Neural progenitor cell (in vitro differentiated cells): ENCODE measurements at regions not wholly inside any gene's neighbourhood (a gene's known extent, or its start where the extent isn't known, plus 50 kb on each side); places are given as distances from the start of the nearest gene placed in this dataset.

ENCODE experiments used
- DNase-seq: peaks from one replicate; pipeline ENCODE4 v3.0.0-alpha.2; 2016; ENCODE audit warnings: low spot score
- H2AFZ ChIP-seq: fragments of 200-600 bp; sonication (generic); replicated peaks from 2 replicates; pipeline ENCODE4 v1.6.1; 2016; ENCODE audit warnings: antibody characterized with exemption
- H3F3A ChIP-seq: fragments of 200-600 bp; sonication (generic); 2 replicates; pipeline ENCODE4 v1.6.1; 2016; ENCODE audit warnings: antibody characterized with exemption, low read depth
- H3K27ac ChIP-seq: fragments of 200-600 bp; sonication (generic); 2 replicates; pipeline ENCODE4 v1.5.1; 2016; ENCODE audit warnings: mild to moderate bottlenecking
- H3K27me3 ChIP-seq: fragments of 200-600 bp; sonication (generic); 2 replicates; pipeline ENCODE4 v1.6.1; 2016; ENCODE audit warnings: mild to moderate bottlenecking, moderate library complexity
- H3K36me3 ChIP-seq: fragments of 200-600 bp; sonication (generic); 2 replicates; pipeline ENCODE4 v1.5.1; 2016
- H3K4me1 ChIP-seq: fragments of 200-600 bp; sonication (generic); 2 replicates; pipeline ENCODE4 v1.6.1; 2016; ENCODE audit warnings: mixed run types
- H3K4me2 ChIP-seq: fragments of 200-600 bp; sonication (generic); 2 replicates; pipeline ENCODE4 v1.6.1; 2016
- H3K4me3 ChIP-seq: fragments of 200-600 bp; sonication (generic); 2 replicates; pipeline ENCODE4 v1.5.1; 2016
- H3K79me2 ChIP-seq: fragments of 200-600 bp; sonication (generic); 2 replicates; pipeline ENCODE4 v1.6.1; 2016; ENCODE audit warnings: low read depth
- H3K9ac ChIP-seq: fragments of 200-600 bp; sonication (generic); 2 replicates; pipeline ENCODE4 v1.6.1; 2016
- H3K9me3 ChIP-seq: fragments of 200-600 bp; sonication (generic); 2 replicates; pipeline ENCODE4 v1.5.1; 2016; ENCODE audit warnings: low read depth
- H4K20me1 ChIP-seq: fragments of 200-600 bp; sonication (generic); 2 replicates; pipeline ENCODE4 v1.6.1; 2016; ENCODE audit warnings: low read depth
- H3K27ac Mint-ChIP-seq: 3 replicates; pipeline ENCODE4 v1.8.0; 2021; ENCODE audit warnings: mixed read lengths
- H3K27me3 Mint-ChIP-seq: 2 replicates; pipeline ENCODE4 v1.8.0; 2022; ENCODE audit warnings: low read depth, mild to moderate bottlenecking, inconsistent platforms, moderate library complexity, mixed read lengths; ENCODE audit not compliant: insufficient read depth
- H3K36me3 Mint-ChIP-seq: 3 replicates; pipeline ENCODE4 v1.8.0; 2021; ENCODE audit warnings: mixed read lengths
- H3K4me1 Mint-ChIP-seq: 3 replicates; pipeline ENCODE4 v1.8.0; 2021; ENCODE audit warnings: mixed read lengths
- H3K4me3 Mint-ChIP-seq: 3 replicates; pipeline ENCODE4 v1.8.0; 2021; ENCODE audit warnings: mild to moderate bottlenecking, moderate library complexity, mixed read lengths
- H3K9me3 Mint-ChIP-seq: 3 replicates; pipeline ENCODE4 v1.8.0; 2020; ENCODE audit warnings: mixed read lengths
- CTCF ChIP-seq: fragments of 200-600 bp; sonication (generic); IDR thresholded peaks from 2 replicates; pipeline ENCODE4 v1.5.1; 2017; ENCODE audit warnings: antibody characterized with exemption, mild to moderate bottlenecking
- EZH2 ChIP-seq: fragments of 200-600 bp; sonication (generic); IDR thresholded peaks from 2 replicates; pipeline ENCODE4 v1.6.1; 2017; ENCODE audit warnings: antibody characterized with exemption, mild to moderate bottlenecking, moderate library complexity
- EZH2phosphoT487 ChIP-seq: fragments of 200-600 bp; sonication (generic); IDR thresholded peaks from 2 replicates; pipeline ENCODE4 v1.6.1; 2017; ENCODE audit warnings: antibody characterized with exemption

DNA sequence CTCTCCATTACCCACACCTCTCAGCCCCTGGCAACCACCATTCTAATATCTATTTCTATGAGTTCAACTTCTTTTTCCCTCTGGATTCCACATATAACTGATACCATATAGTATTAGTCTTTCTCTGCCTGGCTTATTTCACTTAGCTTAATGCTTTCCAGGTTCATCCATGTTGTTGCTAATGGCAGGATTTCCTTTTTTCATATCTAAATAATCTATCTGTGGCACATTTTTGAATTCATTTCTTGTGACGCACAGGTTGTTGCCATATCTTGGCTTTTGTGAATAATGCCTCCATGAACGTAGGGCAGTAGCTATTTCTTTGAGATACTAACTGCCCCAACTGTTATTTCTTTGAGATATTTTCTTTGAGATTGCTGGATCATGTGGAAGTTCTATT, 235.6 kb downstream of the SPRY2 start:
- Mint-ChIP-seq H3K4me1 (peaks cover 9% of the 10 kb centered on the region), H3K27me3 (no peaks in the 10 kb centered on the region), H3K27ac (no peak overlapping the region), H3K9me3 (peaks cover 7% of the 10 kb centered on the region), H3K4me3 (no peak overlapping the region), H3K36me3 (no peaks in the 10 kb centered on the region)
- Histone ChIP-seq H3K4me2 (no peak overlapping the region), H3K36me3 (no peaks in the 10 kb centered on the region), H3K27me3 (no peaks in the 10 kb centered on the region), H4K20me1 (no peaks in the 10 kb centered on the region), H3K4me3 (no peak overlapping the region), H3K9ac (no peak overlapping the region), H3K79me2 (no peaks in the 10 kb centered on the region), H3F3A (no peaks in the 10 kb centered on the region), H3K4me1 (no peaks in the 10 kb centered on the region), H3K27ac (no peak overlapping the region), H3K9me3 (no peaks in the 10 kb centered on the region), H2AFZ (no peak overlapping the region)
- no peak for DNase-seq
- TF ChIP-seq EZH2 = no peak
- no peak for TF ChIP-seq CTCF
- no peak for TF ChIP-seq EZH2phosphoT487

DNA sequence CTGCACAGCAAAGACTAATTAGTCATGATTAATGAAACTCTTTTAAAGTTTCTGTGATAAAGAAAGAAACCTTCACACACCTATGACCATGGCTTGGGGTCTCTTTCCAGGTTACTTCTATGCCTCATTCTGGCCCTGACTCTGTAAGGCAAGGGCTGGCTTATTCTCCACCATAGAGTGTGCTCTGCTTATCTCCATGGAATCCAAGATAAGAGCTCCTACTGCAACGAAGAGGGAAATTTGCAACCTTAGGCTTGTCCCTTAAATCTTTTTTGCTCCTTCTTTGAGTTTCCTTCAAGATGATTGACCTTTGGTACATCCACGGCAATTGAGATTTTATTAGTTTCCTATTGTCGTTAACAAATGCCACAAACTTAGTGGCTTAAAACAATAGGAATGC, 239.9 kb downstream of the SPRY2 start:
- H3K36me3 ChIP-seq = no peaks in the 10 kb centered on the region
- H3F3A ChIP-seq = no peaks in the 10 kb centered on the region
- no peak overlapping the region for H3K27ac Mint-ChIP-seq
- no peak for DNase-seq
- no peak for TF ChIP-seq CTCF
- TF ChIP-seq EZH2 = no peak
- no peak for TF ChIP-seq EZH2phosphoT487
- H4K20me1 ChIP-seq = no peaks in the 10 kb centered on the region
- H3K9me3 ChIP-seq = no peaks in the 10 kb centered on the region
- H3K4me3 ChIP-seq = no peak overlapping the region
- H3K4me2 ChIP-seq = no peak overlapping the region
- no peaks in the 10 kb centered on the region for H3K36me3 Mint-ChIP-seq
- H3K9me3 Mint-ChIP-seq = peaks cover 7% of the 10 kb centered on the region
- no peak overlapping the region for H2AFZ ChIP-seq
- H3K9ac ChIP-seq = no peak overlapping the region
- H3K4me1 Mint-ChIP-seq = peaks cover 6% of the 10 kb centered on the region
- no peaks in the 10 kb centered on the region for H3K27me3 Mint-ChIP-seq
- H3K4me1 ChIP-seq = no peaks in the 10 kb centered on the region
- H3K27me3 ChIP-seq = no peaks in the 10 kb centered on the region
- no peak overlapping the region for H3K27ac ChIP-seq
- no peak overlapping the region for H3K4me3 Mint-ChIP-seq
- H3K79me2 ChIP-seq = no peaks in the 10 kb centered on the region

GRCh38 chr13:80100636-80101035, 240.3 kb downstream of the SPRY2 start:
- Histone ChIP-seq H3K27me3 (no peaks in the 10 kb centered on the region), H3K4me2 (no peak overlapping the region), H4K20me1 (no peaks in the 10 kb centered on the region), H3K79me2 (no peaks in the 10 kb centered on the region), H3F3A (no peaks in the 10 kb centered on the region), H3K4me1 (no peaks in the 10 kb centered on the region), H3K9ac (no peak overlapping the region), H2AFZ (no peak overlapping the region), H3K36me3 (no peaks in the 10 kb centered on the region), H3K4me3 (no peak overlapping the region), H3K27ac (no peak overlapping the region), H3K9me3 (no peaks in the 10 kb centered on the region)
- Mint-ChIP-seq H3K27ac (no peak overlapping the region), H3K4me3 (no peak overlapping the region), H3K4me1 (peaks cover 6% of the 10 kb centered on the region), H3K27me3 (no peaks in the 10 kb centered on the region), H3K9me3 (peaks cover 7% of the 10 kb centered on the region), H3K36me3 (no peaks in the 10 kb centered on the region)
- TF ChIP-seq EZH2phosphoT487 (no peak), CTCF (no peak), EZH2 (no peak)
- no peak for DNase-seq

- no peak for DNase-seq
- Mint-ChIP-seq H3K4me1 (peaks cover 6% of the 10 kb centered on the region), H3K9me3 (peaks cover 15% of the 10 kb centered on the region), H3K4me3 (no peak overlapping the region), H3K27ac (no peak overlapping the region), H3K27me3 (peaks cover 2% of the 10 kb centered on the region), H3K36me3 (peaks cover 2% of the 10 kb centered on the region)
- Histone ChIP-seq H4K20me1 (no peaks in the 10 kb centered on the region), H3K4me3 (no peak overlapping the region), H3F3A (no peaks in the 10 kb centered on the region), H3K9me3 (no peaks in the 10 kb centered on the region), H3K4me1 (no peaks in the 10 kb centered on the region), H3K36me3 (no peaks in the 10 kb centered on the region), H3K27ac (no peak overlapping the region), H3K9ac (no peak overlapping the region), H3K79me2 (no peaks in the 10 kb centered on the region), H2AFZ (no peak overlapping the region), H3K27me3 (no peaks in the 10 kb centered on the region), H3K4me2 (no peak overlapping the region)
- TF ChIP-seq EZH2 (no peak), EZH2phosphoT487 (no peak), CTCF (no peak)
These were observed 243.4 kb downstream of the SPRY2 start for GRCh38 chr13:80097561-80097960.
